Adipocyte (in vitro differentiated cells): ENCODE measurements at regions not wholly inside any gene's neighbourhood (a gene's known extent, or its start where the extent isn't known, plus 50 kb on each side); places are given as distances from the start of the nearest gene placed in this dataset.

ENCODE experiments used
- DNase-seq: peaks from one replicate; pipeline ENCODE4 v3.0.0-alpha.2; 2015; ENCODE audit warnings: low read depth
- H3K27me3 ChIP-seq: replicated peaks from 2 replicates; pipeline ENCODE4 v1.7.0; 2013; ENCODE audit warnings: mild to moderate bottlenecking, low read length, moderate library complexity; ENCODE audit not compliant: control insufficient read depth, insufficient read depth
- H3K36me3 ChIP-seq: 2 replicates; pipeline ENCODE4 v1.7.0; 2013; ENCODE audit warnings: low read length, mild to moderate bottlenecking, moderate library complexity; ENCODE audit not compliant: control insufficient read depth, insufficient read depth, severe bottlenecking
- H3K4me1 ChIP-seq: 2 replicates; pipeline ENCODE4 v1.7.0; 2013; ENCODE audit warnings: mild to moderate bottlenecking, low read length, moderate library complexity; ENCODE audit not compliant: control insufficient read depth, insufficient read depth
- H3K4me3 ChIP-seq: 2 replicates; pipeline ENCODE4 v1.7.0; 2013; ENCODE audit warnings: mild to moderate bottlenecking, low read length, moderate library complexity
- H3K9ac ChIP-seq: 2 replicates; pipeline ENCODE4 v1.7.0; 2013; ENCODE audit warnings: mild to moderate bottlenecking, low read length, moderate library complexity
- H3K9me3 ChIP-seq: 2 replicates; pipeline ENCODE4 v1.7.0; 2013; ENCODE audit warnings: mild to moderate bottlenecking, low read length, moderate library complexity; ENCODE audit not compliant: control insufficient read depth

- H3K4me3 ChIP-seq, result no peak overlapping the region
- peaks cover 3% of the 10 kb centered on the region for H3K9me3 ChIP-seq
Observed at GRCh38 chr2:129464631-129465030, 514.8 kb upstream of the RAB6C start.

GRCh38 chr2:129465045-129465444 is 514.4 kb upstream of the RAB6C start:
- H3K27me3 ChIP-seq, result peaks cover 2% of the 10 kb centered on the region
- peaks cover 3% of the 10 kb centered on the region for H3K9me3 ChIP-seq
- H3K4me3 ChIP-seq, result no peak overlapping the region
- no peak for DNase-seq
- no peaks in the 10 kb centered on the region for H3K4me1 ChIP-seq
- no peaks in the 10 kb centered on the region for H3K36me3 ChIP-seq
- H3K9ac ChIP-seq, result no peak overlapping the region

More at GRCh38 chr2:129464631-129465030, 514.8 kb upstream of the RAB6C start:
- H3K9ac ChIP-seq, result no peak overlapping the region
- no peak for DNase-seq
- H3K36me3 ChIP-seq, result no peaks in the 10 kb centered on the region
- H3K4me1 ChIP-seq, result no peaks in the 10 kb centered on the region
- H3K27me3 ChIP-seq, result peaks cover 2% of the 10 kb centered on the region

GRCh38 chr2:129466389-129466788 is 513.1 kb upstream of the RAB6C start:
- DNase-seq, result no peak
- H3K9ac ChIP-seq, result no peak overlapping the region
- H3K4me1 ChIP-seq, result no peaks in the 10 kb centered on the region
- H3K9me3 ChIP-seq, result peaks cover 3% of the 10 kb centered on the region
- peaks cover 2% of the 10 kb centered on the region for H3K27me3 ChIP-seq
- no peaks in the 10 kb centered on the region for H3K36me3 ChIP-seq
- no peak overlapping the region for H3K4me3 ChIP-seq

- DNase-seq, result no peak
- H3K4me3 ChIP-seq, result no peak overlapping the region
- H3K9ac ChIP-seq, result no peak overlapping the region
- H3K4me1 ChIP-seq, result no peaks in the 10 kb centered on the region
- H3K9me3 ChIP-seq, result peaks cover 3% of the 10 kb centered on the region
- H3K27me3 ChIP-seq, result no peaks in the 10 kb centered on the region
- H3K36me3 ChIP-seq, result no peaks in the 10 kb centered on the region
Observed at GRCh38 chr2:129467012-129467779, 512.3 kb upstream of the RAB6C start.

- H3K9ac ChIP-seq, result no peak overlapping the region
- H3K4me3 ChIP-seq, result no peak overlapping the region
- H3K27me3 ChIP-seq, result no peaks in the 10 kb centered on the region
- DNase-seq, result no peak
- H3K36me3 ChIP-seq, result no peaks in the 10 kb centered on the region
- H3K9me3 ChIP-seq, result peaks cover 3% of the 10 kb centered on the region
- H3K4me1 ChIP-seq, result no peaks in the 10 kb centered on the region
Observed at GRCh38 chr2:129467941-129468340, 511.5 kb upstream of the RAB6C start.

GRCh38 chr2:129468879-129469278 is 510.6 kb upstream of the RAB6C start:
- H3K9ac ChIP-seq, result no peak overlapping the region
- no peaks in the 10 kb centered on the region for H3K27me3 ChIP-seq
- no peak for DNase-seq
- H3K9me3 ChIP-seq, result peaks cover 3% of the 10 kb centered on the region
- no peaks in the 10 kb centered on the region for H3K4me1 ChIP-seq
- no peak overlapping the region for H3K4me3 ChIP-seq
- no peaks in the 10 kb centered on the region for H3K36me3 ChIP-seq

- Histone ChIP-seq H3K4me1 (no peaks in the 10 kb centered on the region), H3K36me3 (no peaks in the 10 kb centered on the region), H3K9me3 (peaks cover 3% of the 10 kb centered on the region), H3K9ac (no peak overlapping the region), H3K27me3 (no peaks in the 10 kb centered on the region), H3K4me3 (no peak overlapping the region)
- DNase-seq, result no peak
Observed at GRCh38 chr2:129469389-129469788, 510.1 kb upstream of the RAB6C start.

- no peak overlapping the region for H3K4me3 ChIP-seq
Observed at GRCh38 chr2:129469871-129470270, 509.6 kb upstream of the RAB6C start.

GRCh38 chr2:129478902-129479517 is 500.5 kb upstream of the RAB6C start:
- H3K9me3 ChIP-seq, result no peaks in the 10 kb centered on the region
- DNase-seq, result no peak
- H3K36me3 ChIP-seq, result no peaks in the 10 kb centered on the region
- peaks cover 13% of the 10 kb centered on the region for H3K27me3 ChIP-seq
- H3K4me1 ChIP-seq, result no peaks in the 10 kb centered on the region
- no peak overlapping the region for H3K9ac ChIP-seq
- no peak overlapping the region for H3K4me3 ChIP-seq

More at GRCh38 chr2:129469871-129470270, 509.6 kb upstream of the RAB6C start:
- Histone ChIP-seq H3K9ac (no peak overlapping the region), H3K4me1 (no peaks in the 10 kb centered on the region), H3K36me3 (no peaks in the 10 kb centered on the region), H3K27me3 (no peaks in the 10 kb centered on the region), H3K9me3 (peaks cover 3% of the 10 kb centered on the region)
- no peak for DNase-seq

GRCh38 chr2:129479892-129480291 is 499.6 kb upstream of the RAB6C start:
- no peaks in the 10 kb centered on the region for H3K9me3 ChIP-seq
- no peaks in the 10 kb centered on the region for H3K4me1 ChIP-seq
- no peak for DNase-seq
- no peak overlapping the region for H3K4me3 ChIP-seq
- H3K27me3 ChIP-seq, result peaks cover 13% of the 10 kb centered on the region
- H3K36me3 ChIP-seq, result no peaks in the 10 kb centered on the region
- H3K9ac ChIP-seq, result no peak overlapping the region

GRCh38 chr2:129480790-129481189 is 498.7 kb upstream of the RAB6C start:
- H3K36me3 ChIP-seq, result no peaks in the 10 kb centered on the region
- H3K4me3 ChIP-seq, result no peak overlapping the region
- H3K9ac ChIP-seq, result no peak overlapping the region
- peaks cover 13% of the 10 kb centered on the region for H3K27me3 ChIP-seq
- no peak for DNase-seq
- no peaks in the 10 kb centered on the region for H3K9me3 ChIP-seq
- H3K4me1 ChIP-seq, result no peaks in the 10 kb centered on the region
